ENCODE measurements at regions not wholly inside any gene's neighbourhood (a gene's known extent, or its start where the extent isn't known, plus 50 kb on each side); places are given as distances from the start of the nearest gene placed in this dataset.

GRCh38 chr1:242811092-242811840 is 286.8 kb upstream of the PLD5 start:
- H4K20me1 ChIP-seq (ENCODE audit: insufficient read depth, low read length), result no peaks in the 10 kb centered on the region
- H3K9me3 ChIP-seq (ENCODE audit: low read length), result no peaks in the 10 kb centered on the region
- in situ Hi-C loops (cut with HindIII; ENCODE audit: extremely low pct_ligation_motif_present, low pct_unique_long_range_greater_than_20kb), result no loop called here
- FAIRE-seq (no peak), DNase-seq (ENCODE audit: low spot score) (no peak), ATAC-seq (no peak)
- 12% methylated on average over 5 of the region's 5 CpGs for WGBS (ENCODE audit: low lambda C conversion rate)
- CTCF ChIA-PET (ENCODE audit: low intra/inter-chr PET ratio, low total read pairs), result no interaction called here
- no TSS peak for BruUV-seq (replicated peaks)
- no peak overlapping the region for H3K4me3 ChIP-seq (replicated peaks in 1 of 3; ENCODE audit: insufficient read depth in 1 of 3, low read depth in 2 of 3, low read length in 3 of 3)
- no peaks in the 10 kb centered on the region; a peak in 1 of 5 replicates for H3K27me3 ChIP-seq (ENCODE audit: control insufficient read depth in 1 of 2, insufficient read depth in 2 of 2, low read length in 2 of 2)
- H2AFZ ChIP-seq (ENCODE audit: low read length), result no peak overlapping the region
- H3K4me1 ChIP-seq (ENCODE audit: insufficient read depth, low read length), result no peaks in the 10 kb centered on the region
- H3K4me2 ChIP-seq (ENCODE audit: low read depth, low read length), result no peak overlapping the region
- no peak overlapping the region for H3K9ac ChIP-seq (ENCODE audit: insufficient read depth, low read depth, low read length)
- POLR2A ChIA-PET, result no interaction called here
- H3K27ac ChIP-seq (ENCODE audit: extremely low read length, insufficient read depth, low read length), result no peak overlapping the region
- intact Hi-C loops (cut with micrococcal nuclease; ENCODE audit: unreplicated experiment), result no loop called here
- H3K79me2 ChIP-seq (ENCODE audit: insufficient read depth, low read length), result no peaks in the 10 kb centered on the region
- H3K36me3 ChIP-seq (replicated peaks in 1 of 2; ENCODE audit: control insufficient read depth in 1 of 2, insufficient read depth in 2 of 2, low read length in 2 of 2), result no peaks in the 10 kb centered on the region
- TF ChIP-seq SNAPC5 (CRISPR knock-in tag; IDR thresholded peaks at IDR 0.05; ENCODE audit: borderline replicate concordance) (no peak), HMGA1 (CRISPR knock-in tag; conservative IDR thresholded peaks at IDR 0.05) (no peak), GZF1 (CRISPR knock-in tag; IDR thresholded peaks at IDR 0.05) (no peak), ZNF180 (CRISPR knock-in tag; IDR thresholded peaks at IDR 0.05; ENCODE audit: borderline replicate concordance, low read depth) (no peak), MAF1 (CRISPR knock-in tag; IDR thresholded peaks at IDR 0.05; ENCODE audit: borderline replicate concordance) (no peak), HOMEZ (CRISPR knock-in tag; IDR thresholded peaks at IDR 0.05; ENCODE audit: low read depth) (no peak), ZNF749 (CRISPR knock-in tag; IDR thresholded peaks at IDR 0.05; ENCODE audit: borderline replicate concordance) (no peak), HNRNPUL1 (IDR thresholded peaks at IDR 0.05; ENCODE audit: low read depth, low read length) (no peak), HNRNPH1 (optimal IDR thresholded peaks at IDR 0.05; ENCODE audit: low read depth, low read length) (no peak), ZNF598 (CRISPR knock-in tag; IDR thresholded peaks at IDR 0.05; ENCODE audit: borderline replicate concordance) (no peak), TBX2 (CRISPR knock-in tag; IDR thresholded peaks at IDR 0.05; ENCODE audit: borderline replicate concordance) (no peak), FUBP1 (CRISPR knock-in tag; IDR thresholded peaks at IDR 0.05; ENCODE audit: borderline replicate concordance) (no peak), SRSF1 (optimal IDR thresholded peaks at IDR 0.05; ENCODE audit: low read depth, low read length) (no peak), SIX1 (CRISPR knock-in tag; IDR thresholded peaks at IDR 0.05; ENCODE audit: borderline replicate concordance) (no peak), RAD21 (CRISPR knock-in tag; IDR thresholded peaks at IDR 0.05) (no peak), ZFP90 (CRISPR knock-in tag; IDR thresholded peaks at IDR 0.05; ENCODE audit: borderline replicate concordance) (no peak), THAP7 (CRISPR knock-in tag; IDR thresholded peaks at IDR 0.05) (no peak), DZIP1 (CRISPR knock-in tag; IDR thresholded peaks at IDR 0.05) (no peak)
